GM21447 (cell line): ENCODE measurements at regions not wholly inside any gene's neighbourhood (a gene's known extent, or its start where the extent isn't known, plus 50 kb on each side); places are given as distances from the start of the nearest gene placed in this dataset.

Source experiments
- ATAC-seq: cut with Tn5 transposase; IDR thresholded peaks from one replicate; pipeline ENCODE4 v1.9.1; 2021; ENCODE audit not compliant: unreplicated experiment

- ATAC-seq, result no peak
These were observed 183.3 kb downstream of the CCDC59 start for GRCh38 chr12:82174936-82175335.

DNA sequence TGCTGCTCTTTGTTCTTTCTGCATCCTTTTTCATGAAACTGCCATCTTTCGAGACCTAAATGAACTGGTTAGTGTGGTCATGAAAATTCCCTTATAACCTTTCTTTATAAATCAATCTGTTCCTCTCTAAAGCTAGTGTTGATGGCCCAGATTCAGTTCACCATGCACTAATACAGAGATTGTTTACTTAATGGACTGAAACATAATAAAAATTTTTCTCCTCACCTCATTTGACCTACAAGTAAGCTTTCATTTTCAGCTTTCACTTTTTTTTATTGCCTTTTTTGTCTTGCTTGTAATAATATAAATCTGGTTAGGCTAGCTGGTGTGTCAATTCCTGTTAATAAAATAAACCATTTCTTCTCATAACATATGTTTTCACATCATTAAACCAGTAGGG, 183.8 kb downstream of the CCDC59 start:
- ATAC-seq, result no peak

DNA sequence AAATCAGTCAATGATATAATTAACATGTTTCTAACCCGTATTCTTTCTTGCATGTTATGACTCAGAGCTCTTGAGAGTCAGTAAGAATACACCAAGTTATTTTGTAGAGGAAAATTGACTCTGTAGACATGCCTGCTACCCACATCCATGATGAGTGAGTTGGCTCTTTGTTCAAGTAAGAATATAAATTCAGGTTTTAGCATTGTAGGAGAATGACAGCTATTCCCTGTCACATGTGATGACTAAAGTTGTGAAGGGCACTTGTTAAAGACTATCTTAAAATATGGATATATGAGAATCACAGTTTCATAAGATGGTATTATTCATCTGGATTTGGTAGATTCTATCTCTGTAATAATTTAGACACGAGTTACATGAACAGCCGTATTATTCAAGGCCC, 209.1 kb downstream of the CCDC59 start:
- ATAC-seq, result no peak

DNA sequence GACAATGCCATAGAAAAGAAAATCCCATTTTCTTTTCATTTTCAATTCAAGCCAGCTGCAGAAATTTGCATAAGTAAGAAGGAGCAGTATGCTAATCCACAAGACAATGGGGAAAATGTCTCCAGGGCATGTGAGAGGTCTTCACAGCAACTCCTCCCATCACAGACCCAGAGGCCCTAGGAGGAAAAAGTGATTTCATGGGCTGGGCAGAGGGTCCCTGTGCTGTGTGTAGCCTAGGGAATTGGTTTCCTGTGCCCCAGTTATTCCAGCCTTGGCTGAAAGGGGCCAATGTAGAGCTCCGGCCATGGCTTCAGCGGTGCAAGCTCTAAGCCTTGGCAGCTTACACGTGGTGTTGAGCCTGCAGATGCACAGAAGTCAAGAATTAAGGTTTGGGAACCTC, 211.4 kb downstream of the CCDC59 start:
- ATAC-seq, result no peak

GRCh38 chr12:82144505-82144904, 213.7 kb downstream of the CCDC59 start:
- no peak for ATAC-seq

GRCh38 chr12:82132390-82132789, 225.8 kb downstream of the CCDC59 start:
- no peak for ATAC-seq

- no peak for ATAC-seq
These were observed 227.4 kb downstream of the CCDC59 start for GRCh38 chr12:82130762-82131161.

DNA sequence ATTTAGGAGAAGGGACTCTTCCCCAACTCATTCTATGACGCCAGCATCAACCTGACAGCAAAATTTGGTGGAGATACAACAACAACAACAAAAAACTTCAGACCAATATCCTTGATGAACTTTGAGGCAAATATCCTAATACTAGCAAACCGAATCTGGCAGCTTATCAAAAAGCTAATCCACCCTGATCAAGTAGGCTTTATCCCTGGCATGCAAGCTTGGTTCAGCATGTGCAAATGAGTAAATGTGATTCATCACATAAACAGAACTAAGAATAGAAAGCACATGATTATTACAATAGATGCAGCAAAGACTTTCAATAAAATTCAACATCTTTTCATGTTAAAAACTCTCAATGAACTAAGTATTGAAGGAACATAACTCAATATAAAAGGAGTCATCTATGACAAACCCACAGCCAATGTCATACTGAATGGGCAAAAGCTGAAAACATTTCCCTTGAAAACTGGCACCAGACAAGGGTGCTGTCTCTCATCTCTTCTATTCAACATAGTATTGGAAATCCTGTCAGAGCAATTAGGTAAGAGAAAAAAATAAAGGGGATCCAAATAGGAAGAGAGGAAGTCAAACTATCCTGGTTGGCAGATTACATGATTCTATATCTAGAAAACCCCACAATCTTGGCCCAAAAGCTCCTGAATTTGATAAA, 233.3 kb downstream of the CCDC59 start:
- ATAC-seq, result no peak

DNA sequence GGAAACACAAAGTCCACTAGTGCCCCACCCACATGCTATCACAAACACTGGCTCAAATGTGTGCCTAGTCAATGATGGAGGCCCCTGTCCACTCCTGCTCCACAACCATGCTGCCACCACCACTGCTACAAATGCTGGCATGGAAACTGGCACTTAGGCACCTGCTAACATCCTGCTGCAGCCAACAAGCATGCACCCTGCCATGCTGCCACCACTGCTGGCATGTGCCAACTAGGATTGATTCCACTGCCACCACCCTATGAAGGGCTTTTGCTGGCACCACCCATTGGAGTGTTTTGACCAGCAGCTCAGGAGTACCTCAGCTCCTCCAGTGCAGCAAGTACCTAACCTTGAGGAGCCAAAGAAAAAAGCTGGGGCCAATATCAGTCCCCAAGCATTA, 236.6 kb downstream of the CCDC59 start:
- no peak for ATAC-seq

DNA sequence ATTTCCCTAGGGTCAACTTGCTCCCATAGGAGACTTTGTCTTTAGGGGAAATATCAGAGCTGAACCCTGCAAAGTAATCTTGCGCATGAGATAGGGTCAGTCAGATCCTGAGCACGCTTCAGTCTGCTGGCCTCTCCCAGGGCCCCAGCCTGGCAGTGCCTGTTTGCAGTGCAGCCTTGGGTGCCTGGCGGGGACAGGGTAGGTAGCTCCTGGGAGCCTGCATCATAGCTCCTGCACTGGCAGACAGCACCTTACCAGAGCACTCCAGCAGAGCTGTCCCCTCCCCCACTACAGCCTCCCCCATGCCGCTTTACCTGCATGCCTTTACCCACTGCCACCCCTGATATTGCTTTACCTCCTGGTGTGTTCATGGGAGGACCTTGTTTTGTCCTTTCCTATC, 237.3 kb downstream of the CCDC59 start:
- ATAC-seq, result no peak

DNA sequence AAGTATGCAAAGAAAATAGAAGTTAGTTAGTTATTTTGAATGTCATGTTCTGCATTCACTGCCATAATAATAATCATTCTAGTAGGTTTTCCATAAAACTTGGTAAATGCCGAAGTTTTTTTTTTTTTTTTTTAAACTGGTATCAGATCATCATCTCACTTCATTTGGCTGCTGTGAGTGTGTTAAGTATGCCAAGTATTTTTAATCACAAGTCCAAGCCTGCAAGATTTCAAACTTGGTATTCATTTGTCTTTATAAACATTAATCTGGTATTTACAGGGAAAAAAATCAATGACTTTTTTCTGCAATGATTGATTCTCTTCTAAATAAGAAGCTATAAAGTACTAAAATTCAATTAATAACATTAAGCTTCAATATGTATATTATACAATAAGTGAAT, 248.9 kb downstream of the CCDC59 start:
- no peak for ATAC-seq

- ATAC-seq, result no peak
These were observed 249.6 kb downstream of the CCDC59 start for GRCh38 chr12:82108615-82109014.

DNA sequence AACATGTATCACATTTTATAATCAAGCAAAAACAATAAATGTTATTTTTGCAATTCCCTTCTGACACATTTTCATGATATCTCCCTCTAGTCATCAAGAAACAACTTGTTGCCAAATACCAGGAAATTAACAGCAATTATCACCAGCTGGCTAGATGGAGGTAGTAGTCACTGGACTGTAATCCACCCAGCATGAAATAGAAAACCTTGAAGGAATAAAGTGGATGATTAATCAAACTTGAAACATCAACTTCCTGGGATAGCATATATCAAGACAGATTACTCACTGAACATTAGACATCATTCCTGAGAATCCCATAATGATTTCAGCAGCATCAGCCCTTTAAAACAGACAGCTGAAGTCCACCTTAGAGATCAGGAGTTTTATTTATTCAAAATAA, 259.0 kb downstream of the CCDC59 start:
- no peak for ATAC-seq

DNA sequence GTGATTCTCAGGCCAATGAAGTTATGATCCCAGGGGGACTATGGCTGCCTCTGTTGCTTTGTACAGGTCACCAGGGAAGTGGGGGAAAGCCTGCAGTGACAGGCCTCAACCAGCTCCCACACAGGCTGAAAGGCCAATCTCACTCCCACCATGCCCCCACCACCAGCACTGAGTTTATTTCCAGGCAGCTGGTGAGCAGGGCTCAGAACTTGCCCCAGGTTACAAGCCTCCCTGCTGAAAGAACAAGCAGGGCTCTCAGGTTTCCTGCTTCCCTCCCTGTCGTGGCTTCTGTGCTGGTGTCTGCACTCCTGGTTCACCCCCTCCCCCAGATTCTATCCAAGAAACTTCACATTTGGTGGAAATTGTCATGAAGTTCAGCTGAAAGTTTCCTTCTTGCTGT, 260.3 kb downstream of the CCDC59 start:
- no peak for ATAC-seq

DNA sequence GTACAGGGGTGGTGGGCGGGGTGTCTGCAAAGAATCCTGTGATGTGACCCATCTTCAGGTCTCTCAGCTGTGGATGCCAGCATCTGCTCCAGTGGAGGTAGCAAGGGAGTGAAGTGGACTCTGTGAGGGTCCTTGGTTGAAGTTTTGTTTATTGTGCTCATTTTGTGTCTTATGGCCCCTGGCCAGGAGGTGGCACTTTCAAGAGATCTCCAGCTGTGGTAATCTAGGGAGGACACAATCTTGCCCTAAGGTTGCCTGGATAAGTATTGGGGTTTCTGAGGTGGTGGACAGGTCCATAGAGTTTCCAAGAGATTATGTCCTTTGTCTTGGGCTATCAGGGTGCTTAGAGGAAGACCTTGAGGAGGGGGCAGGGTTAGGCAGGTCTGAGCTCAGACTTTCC, 260.7 kb downstream of the CCDC59 start:
- no peak for ATAC-seq

GRCh38 chr12:82090165-82090564, 268.0 kb downstream of the CCDC59 start:
- ATAC-seq, result no peak

DNA sequence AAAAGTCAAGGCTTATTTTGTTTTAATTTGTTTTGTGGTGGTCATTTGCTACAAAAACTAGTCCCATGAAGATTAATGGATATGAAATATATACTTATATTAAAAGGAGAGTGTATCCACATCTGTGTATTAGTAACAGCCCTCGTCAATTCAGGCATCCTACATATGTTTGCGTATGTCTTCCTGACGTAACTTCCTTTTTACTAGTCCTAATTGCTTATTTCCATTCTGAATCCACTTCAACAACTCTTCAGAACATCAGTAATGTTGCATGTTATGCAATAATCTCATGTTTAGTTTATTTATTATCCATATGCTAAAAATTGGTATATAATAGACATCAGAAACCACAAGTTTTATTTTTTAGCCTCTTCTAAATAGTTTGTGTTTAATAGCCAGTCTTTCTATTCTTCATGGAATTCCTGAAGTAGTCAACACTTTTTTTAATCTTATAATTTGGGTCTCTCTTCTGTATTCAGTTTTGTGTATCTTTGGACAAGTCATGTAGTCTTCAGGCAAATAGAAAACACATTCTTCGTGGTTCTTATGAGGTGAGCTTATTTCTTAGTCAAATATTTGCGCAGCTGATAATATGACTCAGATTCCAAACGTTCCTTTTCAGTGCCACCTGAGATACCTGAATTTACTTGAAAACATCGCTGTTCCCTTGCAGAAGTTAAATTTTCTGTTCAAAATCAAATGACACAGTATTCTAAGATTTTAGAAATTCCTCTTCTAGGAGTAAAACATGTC, 268.6 kb downstream of the CCDC59 start:
- no peak for ATAC-seq

GRCh38 chr12:82082501-82082900, 275.7 kb downstream of the CCDC59 start:
- no peak for ATAC-seq

- ATAC-seq, result no peak
These were observed 288.2 kb downstream of the CCDC59 start for GRCh38 chr12:82069931-82070514.

DNA sequence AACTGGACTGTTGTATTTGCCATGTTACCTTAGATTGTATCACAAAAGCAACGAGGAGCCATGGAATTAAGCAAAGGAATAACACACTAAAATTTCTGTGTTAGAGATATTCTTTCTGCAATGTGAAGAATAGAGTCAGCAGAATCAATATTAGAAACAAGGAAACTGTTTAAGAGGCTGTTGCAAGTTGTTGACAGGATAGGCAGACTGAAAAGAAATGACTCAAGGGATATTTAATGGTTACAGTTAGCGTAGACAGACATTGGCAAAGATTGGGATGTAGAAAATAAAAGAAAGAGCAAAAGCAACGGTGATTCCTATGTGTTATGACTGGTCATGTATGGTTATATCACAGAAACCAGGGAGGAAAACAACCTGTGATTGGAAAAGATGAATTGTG, 299.0 kb upstream of the PPFIA2 start:
- no peak for ATAC-seq

- no peak for ATAC-seq
These were observed 298.6 kb upstream of the PPFIA2 start for GRCh38 chr12:82057770-82058169.

DNA sequence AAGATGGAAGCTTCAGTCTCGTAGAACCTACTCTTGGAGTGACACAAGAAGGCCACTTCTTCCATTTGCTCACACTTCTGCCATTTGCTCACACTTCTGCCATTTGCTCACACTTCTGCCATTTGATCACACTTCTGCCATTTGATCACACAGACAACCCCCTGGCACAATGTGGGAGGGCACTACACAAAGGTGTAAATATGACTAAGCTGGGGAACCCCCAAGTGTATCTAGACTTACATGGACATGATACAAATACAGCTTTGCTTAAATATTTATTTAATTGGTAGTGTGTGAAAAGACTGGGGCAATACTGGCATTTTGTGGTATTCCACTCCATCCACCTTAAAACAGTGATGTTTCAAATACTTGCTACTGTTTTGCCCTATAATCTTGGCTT, 296.2 kb upstream of the PPFIA2 start:
- no peak for ATAC-seq
